GM12891 (cell line): ENCODE measurements at regions not wholly inside any gene's neighbourhood (a gene's known extent, or its start where the extent isn't known, plus 50 kb on each side); places are given as distances from the start of the nearest gene placed in this dataset.
"Not testable (repeated sequence)": the region's sequence is repeated elsewhere in the genome, so short reads cannot be mapped to it uniquely, and the experiment has no call there.

Experiments
- DNase-seq: peaks from one replicate; pipeline ENCODE4 v3.0.0; 2011; ENCODE audit warnings: low spot score; ENCODE audit not compliant: insufficient read length
- FAIRE-seq: peaks from 2 replicates; lab custom pipeline; 2011; peaks lifted over from hg19 to GRCh38; lab: Jason Lieb, UNC
- PAX5 ChIP-seq: IDR thresholded peaks from 2 replicates; pipeline ENCODE4 v1.6.1; 2011; ENCODE audit warnings: low read length, moderate library complexity, mild to moderate bottlenecking; ENCODE audit not compliant: insufficient read depth, severe bottlenecking
- POLR2A ChIP-seq: IDR thresholded peaks from 2 replicates; pipeline ENCODE4 v1.6.1; 2011; ENCODE audit warnings: low read depth, low read length, control low read depth
- POLR2AphosphoS5 ChIP-seq: IDR thresholded peaks from 2 replicates; pipeline ENCODE4 v1.6.1; 2011; ENCODE audit warnings: low read depth, low read length, control low read depth
- POU2F2 ChIP-seq: IDR thresholded peaks from 2 replicates; pipeline ENCODE4 v1.6.1; 2011; ENCODE audit warnings: low read depth, mild to moderate bottlenecking, control low read depth, low read length, moderate library complexity
- SPI1 ChIP-seq: IDR thresholded peaks from 2 replicates; pipeline ENCODE4 v1.6.1; 2011; ENCODE audit warnings: low read depth, low read length, control low read depth
- TAF1 ChIP-seq: IDR thresholded peaks from 2 replicates; pipeline ENCODE4 v1.6.1; 2011; ENCODE audit warnings: low read depth, low read length, control low read depth

DNA sequence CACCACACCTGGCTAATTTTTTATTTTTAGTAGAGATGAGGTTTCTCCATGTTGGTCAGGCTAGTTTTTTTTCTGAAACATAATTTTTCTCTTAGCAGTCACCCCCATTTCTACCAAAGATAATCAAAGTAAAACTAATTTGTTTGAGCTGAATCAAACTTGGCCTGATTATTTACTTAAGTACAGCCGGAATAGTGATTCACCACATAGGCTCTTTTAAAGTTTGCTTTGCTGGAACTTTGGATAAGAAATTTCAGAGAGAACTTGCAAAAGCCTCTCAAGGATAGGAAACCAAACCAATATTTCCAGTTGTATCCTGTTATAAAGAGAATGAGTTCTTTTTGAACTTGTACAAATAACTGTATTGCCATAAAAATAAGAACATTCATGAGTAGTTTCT, 105.0 kb upstream of the SYNCRIP start:
- FAIRE-seq = no peak
- DNase-seq = no peak
- TF ChIP-seq SPI1 = no peak
- TF ChIP-seq POLR2A = no peak
- TF ChIP-seq POU2F2 = no peak
- TF ChIP-seq POLR2AphosphoS5 = no peak
- TF ChIP-seq PAX5 = no peak
- TF ChIP-seq TAF1 = no peak

DNA sequence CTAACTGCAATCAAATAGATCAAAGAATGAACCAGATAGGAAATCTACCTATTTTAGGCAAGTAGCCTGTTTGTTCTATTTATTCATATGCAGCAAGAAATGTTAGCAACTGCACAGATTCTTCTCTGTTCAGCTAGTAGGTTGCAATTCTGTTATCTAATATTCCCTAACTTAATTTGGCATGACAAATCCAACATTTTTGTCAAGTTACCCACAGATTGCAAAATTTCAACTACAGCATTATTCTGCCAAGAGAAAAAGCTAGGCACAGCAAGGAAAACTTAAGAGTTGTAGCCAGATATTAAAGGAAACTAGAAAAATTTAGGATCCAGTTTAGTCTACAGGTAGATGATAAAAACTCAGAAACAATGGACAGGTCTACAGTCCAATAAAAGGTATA, 104.4 kb upstream of the SYNCRIP start:
- TF ChIP-seq POU2F2 = no peak
- no peak for TF ChIP-seq TAF1
- no peak for TF ChIP-seq POLR2A
- no peak for TF ChIP-seq SPI1
- TF ChIP-seq POLR2AphosphoS5 = no peak
- TF ChIP-seq PAX5 = no peak
- no peak for DNase-seq
- no peak for FAIRE-seq

DNA sequence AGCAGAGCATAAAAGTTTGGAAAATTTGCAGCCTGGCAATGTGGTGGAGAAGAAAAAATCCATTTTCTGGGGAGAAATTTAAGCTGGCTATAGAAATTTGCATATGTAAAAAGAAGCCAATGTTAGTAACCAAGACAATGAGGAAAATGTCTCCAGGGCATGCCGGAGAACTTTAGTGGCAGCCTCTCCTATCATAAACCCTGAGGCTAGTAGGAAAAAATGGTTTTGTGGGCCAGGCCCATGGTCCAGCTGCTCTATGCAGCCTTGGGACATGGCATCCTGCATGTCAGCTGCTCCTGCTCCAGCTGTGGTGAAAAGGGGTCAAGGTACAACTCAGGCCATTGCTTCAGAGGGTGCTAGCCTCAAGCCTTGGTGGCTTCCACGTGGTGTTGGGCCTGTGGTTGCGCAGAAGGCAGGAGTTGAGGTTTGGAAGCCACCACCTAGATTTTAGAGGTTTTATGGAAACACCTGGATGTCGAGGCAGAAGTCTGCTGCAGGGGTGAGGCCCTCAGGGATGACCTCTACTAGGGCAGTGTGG, 101.8 kb upstream of the SYNCRIP start:
- TF ChIP-seq POLR2AphosphoS5 (no peak), PAX5 (no peak), TAF1 (no peak), POLR2A (no peak), POU2F2 (no peak), SPI1 (no peak)
- DNase-seq = no peak
- no peak for FAIRE-seq

DNA sequence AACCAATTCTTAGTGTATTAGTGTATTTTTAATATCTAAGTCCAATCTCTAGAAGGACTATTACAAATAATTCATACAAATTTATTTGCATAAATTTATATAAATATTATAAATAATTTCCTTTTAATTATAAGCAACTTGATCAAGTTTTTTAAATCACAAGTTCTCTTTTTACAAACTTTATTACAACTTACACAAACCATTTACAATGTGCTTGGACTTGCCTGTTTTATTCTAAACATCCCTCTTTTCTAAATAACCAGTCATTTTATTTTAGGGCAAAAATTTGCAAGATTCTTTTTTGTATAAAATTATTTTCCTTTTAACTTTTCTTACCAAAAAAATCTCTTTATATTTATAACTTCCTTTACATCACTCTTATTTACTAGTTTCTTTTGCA, 83.5 kb upstream of the SYNCRIP start:
- no peak for FAIRE-seq
- no peak for DNase-seq
- TF ChIP-seq TAF1 (no peak), SPI1 (no peak), POLR2A (no peak), PAX5 (no peak), POLR2AphosphoS5 (no peak), POU2F2 (no peak)

DNA sequence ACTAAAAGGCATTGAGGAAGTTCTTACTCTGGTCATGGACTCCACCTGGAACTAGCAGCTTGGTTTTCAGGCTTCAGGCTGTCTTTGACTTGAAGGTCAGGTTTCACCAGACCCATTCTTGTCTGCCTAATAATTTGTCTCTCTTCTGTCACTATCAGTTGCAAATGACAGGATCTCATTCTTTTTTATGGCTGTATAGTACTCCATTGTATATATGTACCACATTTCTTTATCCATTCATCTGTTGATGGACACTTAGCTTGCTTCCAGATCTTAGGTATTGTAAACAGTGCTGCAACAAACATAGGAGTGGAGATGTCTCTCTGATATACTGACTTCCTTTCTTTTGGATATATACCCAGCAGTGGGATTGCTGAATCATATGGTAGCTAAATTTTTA, 73.1 kb upstream of the SYNCRIP start:
- FAIRE-seq (no peak), DNase-seq (no peak)
- TF ChIP-seq POLR2A = no peak
- no peak for TF ChIP-seq SPI1
- no peak for TF ChIP-seq POU2F2
- no peak for TF ChIP-seq PAX5
- no peak for TF ChIP-seq POLR2AphosphoS5
- TF ChIP-seq TAF1 = no peak

DNA sequence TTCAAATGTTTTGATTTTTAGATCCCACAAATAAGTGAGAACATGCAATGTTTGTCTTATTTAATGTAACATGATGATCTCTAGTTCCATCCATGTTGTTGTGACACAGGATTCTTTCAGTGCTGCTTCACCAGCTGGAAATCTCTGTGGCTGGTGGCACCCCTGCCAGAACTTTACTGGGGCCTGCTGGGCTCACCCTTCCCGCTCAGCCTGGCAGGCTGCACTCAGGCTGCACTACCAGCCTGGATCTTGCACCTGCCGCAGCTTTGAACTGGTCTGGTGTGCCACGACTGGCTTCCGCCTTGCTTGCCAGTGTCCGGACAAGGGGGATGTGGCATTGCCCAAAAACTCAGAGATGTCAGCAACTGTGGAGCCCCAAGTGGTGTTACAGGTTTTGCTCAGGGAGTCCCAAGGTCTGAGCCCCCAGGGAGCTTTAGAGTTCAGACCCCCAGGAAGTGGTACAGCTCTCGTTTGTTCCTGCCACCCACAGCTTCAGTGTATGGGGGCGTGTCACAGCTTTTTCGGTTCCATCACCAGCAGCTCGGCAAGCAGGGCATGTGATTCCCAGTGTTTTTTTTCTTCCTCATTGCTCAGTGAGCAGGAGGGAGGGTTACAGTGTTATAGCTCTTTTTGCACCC, 72.3 kb upstream of the SYNCRIP start:
- TF ChIP-seq POLR2A (no peak), SPI1 (no peak), POU2F2 (no peak), TAF1 (no peak), POLR2AphosphoS5 (no peak), PAX5 (no peak)
- DNase-seq (no peak), FAIRE-seq (no peak)

DNA sequence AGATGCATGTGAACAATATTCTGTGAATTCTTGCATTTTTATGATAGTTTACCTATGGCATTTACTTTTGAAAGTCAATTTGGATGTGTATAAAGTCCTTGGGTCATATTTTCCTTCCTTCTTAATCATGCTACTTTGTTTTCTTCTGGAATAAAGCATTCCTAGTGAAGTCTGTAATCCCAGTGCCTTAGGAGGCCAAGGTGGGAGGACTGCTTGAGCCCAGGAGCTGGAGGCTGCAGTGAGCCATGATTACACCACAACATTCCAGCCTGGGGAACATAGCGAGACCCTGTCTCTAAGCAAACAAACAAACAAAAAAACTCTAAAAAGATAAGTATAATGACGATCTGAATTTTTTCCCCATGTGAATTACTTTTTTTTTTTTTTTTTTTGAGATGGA, 69.7 kb upstream of the SYNCRIP start:
- DNase-seq (no peak), FAIRE-seq (no peak)
- no peak for TF ChIP-seq PAX5
- TF ChIP-seq SPI1 = no peak
- no peak for TF ChIP-seq POLR2A
- TF ChIP-seq POLR2AphosphoS5 = no peak
- TF ChIP-seq TAF1 = no peak
- no peak for TF ChIP-seq POU2F2

DNA sequence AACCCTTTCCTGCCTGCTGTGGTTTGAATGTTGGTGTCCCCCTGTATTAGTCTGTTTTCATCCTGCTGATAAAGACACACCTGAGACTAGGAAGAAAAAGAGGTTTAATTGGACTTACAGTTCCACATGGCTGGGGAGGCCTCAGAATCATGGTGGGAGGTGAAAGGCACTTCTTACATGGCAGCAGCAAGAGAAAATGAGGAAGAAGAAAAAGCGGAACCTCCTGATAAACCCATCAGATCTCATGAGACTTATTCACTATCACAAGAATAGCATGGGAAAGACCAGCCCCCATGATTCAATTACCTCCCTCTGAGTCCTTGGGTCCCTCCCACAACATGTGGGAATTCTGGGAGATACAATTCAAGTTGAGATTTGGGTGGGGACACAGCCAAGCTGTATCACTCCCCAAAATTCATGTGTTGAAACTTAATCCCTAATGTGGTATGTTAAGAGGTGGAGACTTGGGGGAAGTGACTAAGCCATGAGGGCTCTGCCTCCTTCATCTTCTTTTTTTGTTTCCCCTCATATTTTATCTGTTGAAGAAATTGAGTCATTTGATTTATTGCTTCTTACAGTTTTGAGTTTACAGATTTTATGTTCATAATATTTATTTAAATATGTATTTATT, 64.9 kb upstream of the SYNCRIP start:
- FAIRE-seq, DNase-seq: not testable (repeated sequence)

DNA sequence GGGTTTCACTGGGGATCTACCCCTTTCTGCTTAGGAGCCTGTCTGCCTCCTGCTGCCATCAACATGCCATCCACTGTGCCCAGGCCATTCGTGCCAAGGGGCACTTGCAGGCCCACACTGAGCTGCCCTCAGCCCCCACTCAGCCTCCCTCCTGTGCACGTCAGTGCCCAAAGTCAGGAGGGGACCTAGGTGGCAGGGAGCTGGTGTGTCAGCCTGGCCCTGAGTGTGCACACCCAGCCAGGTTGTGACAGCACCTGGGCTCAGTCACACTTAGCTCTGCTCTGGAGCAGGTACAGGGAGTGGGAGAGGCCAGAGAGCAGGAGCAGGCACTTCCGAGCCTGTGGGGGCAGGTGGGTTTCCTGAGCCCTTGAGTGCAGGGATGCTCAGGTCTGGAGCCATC, 63.6 kb upstream of the SYNCRIP start:
- FAIRE-seq = no peak
- no peak for DNase-seq
- no peak for TF ChIP-seq POLR2AphosphoS5
- TF ChIP-seq POU2F2 = no peak
- no peak for TF ChIP-seq TAF1
- no peak for TF ChIP-seq PAX5
- no peak for TF ChIP-seq POLR2A
- TF ChIP-seq SPI1 = no peak
